ENCODE measurements at regions not wholly inside any gene's neighbourhood (a gene's known extent, or its start where the extent isn't known, plus 50 kb on each side); places are given as distances from the start of the nearest gene placed in this dataset.

DNA sequence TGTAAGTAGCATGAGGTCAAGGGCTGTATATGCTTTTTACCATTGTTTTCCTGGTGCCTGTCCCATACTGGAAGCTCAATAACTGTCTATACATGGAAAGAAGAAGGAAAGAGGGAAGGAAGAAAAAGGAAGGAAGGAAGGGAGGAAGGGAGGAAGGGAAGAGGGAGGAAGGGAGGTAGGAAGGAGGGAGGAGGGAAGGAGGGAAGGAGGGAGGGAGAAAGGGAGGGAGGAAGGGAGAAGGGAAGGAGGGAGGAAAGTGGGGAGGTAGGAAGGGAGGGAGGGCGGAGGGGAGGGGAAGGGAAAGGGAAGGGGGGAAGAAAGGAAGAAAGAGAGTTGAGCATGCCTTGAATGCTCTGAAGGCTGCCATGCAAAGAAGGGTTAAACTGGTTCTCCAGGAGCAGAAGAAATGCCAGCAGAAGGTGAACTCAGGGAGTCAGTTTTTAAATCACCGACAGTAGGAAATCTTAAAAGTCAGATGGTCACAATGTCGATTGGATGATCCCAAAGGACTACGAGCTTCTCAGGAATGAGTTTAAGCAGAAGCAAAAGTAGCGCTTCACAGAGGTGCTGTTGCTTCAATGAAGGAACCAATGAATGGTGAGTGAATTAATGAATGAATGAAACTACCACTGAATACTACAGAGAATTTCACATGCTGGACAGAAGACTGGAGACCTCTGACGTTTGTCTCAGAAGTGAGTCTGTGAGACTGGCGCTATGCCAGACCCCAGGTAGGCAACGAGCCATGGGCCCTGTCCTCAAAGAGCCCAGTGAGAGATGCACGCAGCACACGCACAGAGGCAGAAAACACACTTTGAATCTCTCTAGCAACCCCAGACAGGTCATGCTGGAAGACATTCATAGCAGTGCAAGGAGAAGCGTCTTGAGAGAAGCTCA, 117.6 kb downstream of the MRPL14 start:
- TF ChIP-seq, protein P1, sequence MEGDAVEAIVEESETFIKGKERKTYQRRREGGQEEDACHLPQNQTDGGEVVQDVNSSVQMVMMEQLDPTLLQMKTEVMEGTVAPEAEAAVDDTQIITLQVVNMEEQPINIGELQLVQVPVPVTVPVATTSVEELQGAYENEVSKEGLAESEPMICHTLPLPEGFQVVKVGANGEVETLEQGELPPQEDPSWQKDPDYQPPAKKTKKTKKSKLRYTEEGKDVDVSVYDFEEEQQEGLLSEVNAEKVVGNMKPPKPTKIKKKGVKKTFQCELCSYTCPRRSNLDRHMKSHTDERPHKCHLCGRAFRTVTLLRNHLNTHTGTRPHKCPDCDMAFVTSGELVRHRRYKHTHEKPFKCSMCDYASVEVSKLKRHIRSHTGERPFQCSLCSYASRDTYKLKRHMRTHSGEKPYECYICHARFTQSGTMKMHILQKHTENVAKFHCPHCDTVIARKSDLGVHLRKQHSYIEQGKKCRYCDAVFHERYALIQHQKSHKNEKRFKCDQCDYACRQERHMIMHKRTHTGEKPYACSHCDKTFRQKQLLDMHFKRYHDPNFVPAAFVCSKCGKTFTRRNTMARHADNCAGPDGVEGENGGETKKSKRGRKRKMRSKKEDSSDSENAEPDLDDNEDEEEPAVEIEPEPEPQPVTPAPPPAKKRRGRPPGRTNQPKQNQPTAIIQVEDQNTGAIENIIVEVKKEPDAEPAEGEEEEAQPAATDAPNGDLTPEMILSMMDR (conservative IDR thresholded peaks at IDR 0.05), result no peak
- no peak for TF ChIP-seq EZH2 (IDR thresholded peaks at IDR 0.05; ENCODE audit: low read depth)
- Histone ChIP-seq H3K36me3 (ENCODE audit: low read depth) (0 out of 2 replicates have a peak, but pooled peaks cover 7% of the 10 kb centered on the region), H3K4me3 (no peak overlapping the region), H3F3A (ENCODE audit: insufficient read depth, low read depth) (peaks cover 58% of the 10 kb centered on the region), H3K4me1 (replicated peaks; ENCODE audit: insufficient read depth) (peaks cover 85% of the 10 kb centered on the region), H3K9me2 (ENCODE audit: insufficient read depth) (no peaks in the 10 kb centered on the region), H4K20me1 (ENCODE audit: insufficient read depth) (no peaks in the 10 kb centered on the region), H3K9me3 (ENCODE audit: insufficient read depth, low read depth) (peaks cover 8% of the 10 kb centered on the region; the same call in 1 of the 2 replicates), H3K4me2 (peak overlapping the region; percentile 50), H2AFZ (no peak overlapping the region), H3K79me2 (ENCODE audit: low read depth) (no peaks in the 10 kb centered on the region), H3K27me3 (ENCODE audit: insufficient read depth, low read depth) (no peaks in the 10 kb centered on the region), H3K27ac (peak overlapping the region; percentile 91)
- no TSS peak for BruUV-seq (replicated peaks)
- POLR2A ChIA-PET (ENCODE audit: unreplicated experiment), result interaction anchor here (0.6 kb wide), 1 partner anchor 240 kb away, joined by 3 read pairs; no protein-coding TSS in a partner anchor
- intact Hi-C loops (cut with micrococcal nuclease; ENCODE audit: unreplicated experiment), result loop anchor here (10.0 kb wide), 1 partner anchor 175 kb away; no protein-coding TSS in a partner anchor
- no peak for DNase-seq
- CTCF ChIA-PET, result no interaction called here

DNA sequence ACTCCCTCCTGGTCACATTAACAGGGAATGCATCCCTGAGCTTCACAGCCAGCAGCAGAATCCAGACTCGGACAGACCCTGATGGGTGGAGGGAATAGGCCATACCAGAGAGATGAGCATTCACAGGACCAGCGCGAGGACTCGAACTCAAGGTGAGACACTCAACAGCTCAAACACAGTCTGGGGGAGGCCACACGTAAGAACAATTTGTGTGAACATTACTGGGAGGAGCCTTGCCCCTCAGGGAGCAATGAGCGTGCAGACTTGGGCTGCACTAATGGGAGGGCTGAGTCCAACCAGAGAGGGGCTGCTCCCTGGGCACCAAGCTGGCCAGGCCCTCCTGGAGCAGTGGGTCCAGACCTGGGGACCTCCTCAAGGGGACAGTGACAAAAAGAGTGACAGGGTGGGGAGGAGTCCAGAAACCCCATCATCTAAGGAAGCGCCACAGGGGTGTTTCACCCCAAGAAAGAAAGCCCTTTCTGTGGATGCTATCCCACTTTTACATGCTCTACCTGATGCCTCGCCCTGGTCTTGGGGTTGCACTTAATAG, 118.4 kb downstream of the MRPL14 start:
- Histone ChIP-seq H3F3A (ENCODE audit: insufficient read depth, low read depth) (peaks cover 50% of the 10 kb centered on the region), H3K79me2 (ENCODE audit: low read depth) (peaks cover 7% of the 10 kb centered on the region), H3K36me3 (ENCODE audit: low read depth) (no peaks in the 10 kb centered on the region), H3K4me2 (peak overlapping the region; percentile 14; the same call in 1 of the 2 replicates), H3K9me3 (ENCODE audit: insufficient read depth, low read depth) (peaks cover 8% of the 10 kb centered on the region; the same call in 1 of the 2 replicates), H3K27ac (no peak overlapping the region), H3K9me2 (ENCODE audit: insufficient read depth) (no peaks in the 10 kb centered on the region), H3K27me3 (ENCODE audit: insufficient read depth, low read depth) (no peaks in the 10 kb centered on the region), H3K4me3 (no peak overlapping the region), H4K20me1 (ENCODE audit: insufficient read depth) (no peaks in the 10 kb centered on the region), H3K4me1 (replicated peaks; ENCODE audit: insufficient read depth) (peaks cover 89% of the 10 kb centered on the region), H2AFZ (no peak overlapping the region)
- ChIA-PET POLR2A (ENCODE audit: unreplicated experiment) (no interaction called here), CTCF (no interaction called here)
- no peak for DNase-seq
- no TSS peak for BruUV-seq (replicated peaks)
- intact Hi-C loops (cut with micrococcal nuclease; ENCODE audit: unreplicated experiment), result loop anchor here (10.0 kb wide), 1 partner anchor 174 kb away; no protein-coding TSS in a partner anchor
- TF ChIP-seq EZH2 (IDR thresholded peaks at IDR 0.05; ENCODE audit: low read depth), result no peak
- TF ChIP-seq, protein P1 (conservative IDR thresholded peaks at IDR 0.05), result no peak

DNA sequence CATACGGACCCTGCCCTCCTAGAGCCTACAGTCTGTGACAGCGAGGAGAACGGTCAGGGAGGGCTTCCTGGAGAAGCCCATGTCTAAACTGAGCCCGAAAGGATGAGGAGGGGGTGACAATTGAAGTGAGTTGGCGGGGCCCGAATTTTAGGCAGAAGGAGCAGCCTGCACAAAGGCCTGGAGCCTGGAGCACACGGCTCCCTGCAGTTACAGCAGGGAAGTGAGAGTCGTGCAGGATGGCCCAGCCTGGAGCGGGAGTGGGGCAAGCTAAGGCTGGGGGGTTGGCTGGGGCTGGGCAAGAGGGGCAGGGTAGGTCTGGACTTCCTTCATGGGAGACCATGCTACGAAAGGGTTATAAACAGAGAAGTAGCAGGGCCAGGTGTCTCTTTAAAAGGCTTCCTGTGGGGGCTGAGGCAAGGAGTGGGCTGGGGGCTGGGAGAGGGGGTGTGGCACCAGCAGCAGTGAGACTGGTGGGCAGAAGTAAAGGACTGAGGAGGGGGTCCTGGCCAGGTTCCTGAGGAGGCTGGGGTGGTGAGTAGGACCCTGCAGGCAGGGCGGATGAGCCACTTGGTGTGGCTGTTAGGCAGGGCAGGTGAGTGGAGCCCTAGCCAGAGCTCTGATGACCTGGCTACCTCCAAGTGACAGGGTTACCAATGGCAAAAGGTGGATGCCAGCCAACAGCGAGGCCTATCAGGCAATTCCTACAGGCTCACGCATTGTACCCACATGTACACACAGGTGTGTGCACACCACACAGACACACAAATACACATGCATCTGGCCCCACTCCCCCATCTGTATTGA, 119.2 kb downstream of the MRPL14 start:
- ChIA-PET POLR2A (ENCODE audit: unreplicated experiment) (no interaction called here), CTCF (no interaction called here)
- Histone ChIP-seq H3K9me2 (ENCODE audit: insufficient read depth) (no peaks in the 10 kb centered on the region), H3K79me2 (ENCODE audit: low read depth) (peaks cover 16% of the 10 kb centered on the region), H3K4me3 (no peak overlapping the region), H4K20me1 (ENCODE audit: insufficient read depth) (no peaks in the 10 kb centered on the region), H3K27ac (no peak overlapping the region), H3K9me3 (ENCODE audit: insufficient read depth, low read depth) (peaks cover under 1% of the 10 kb centered on the region; the same call in 1 of the 2 replicates), H3K4me2 (no peak overlapping the region), H3K36me3 (ENCODE audit: low read depth) (no peaks in the 10 kb centered on the region), H3K27me3 (ENCODE audit: insufficient read depth, low read depth) (no peaks in the 10 kb centered on the region), H3K4me1 (replicated peaks; ENCODE audit: insufficient read depth) (peaks cover 89% of the 10 kb centered on the region), H3F3A (ENCODE audit: insufficient read depth, low read depth) (peaks cover 46% of the 10 kb centered on the region), H2AFZ (no peak overlapping the region)
- TF ChIP-seq, protein P1 (conservative IDR thresholded peaks at IDR 0.05), result no peak
- TF ChIP-seq EZH2 (IDR thresholded peaks at IDR 0.05; ENCODE audit: low read depth), result no peak
- intact Hi-C loops (cut with micrococcal nuclease; ENCODE audit: unreplicated experiment), result loop anchor here (10.0 kb wide), 1 partner anchor 173 kb away; no protein-coding TSS in a partner anchor
- BruUV-seq (replicated peaks), result no TSS peak
- DNase-seq, result no peak

Data from PC-9 (cell line).